Activated naive CD8-positive, alpha-beta T cell treated with anti-CD3 and anti-CD28 coated beads for 36 hours (primary cell): ENCODE measurements at regions not wholly inside any gene's neighbourhood (a gene's known extent, or its start where the extent isn't known, plus 50 kb on each side); places are given as distances from the start of the nearest gene placed in this dataset.

Source experiments
- DNase-seq: peaks from one replicate; pipeline ENCODE4 v3.0.0; 2021
- H3K27ac Mint-ChIP-seq: one replicate; pipeline ENCODE4 v1.8.0; 2022; ENCODE audit warnings: mild to moderate bottlenecking, moderate library complexity, mixed read lengths
- H3K27me3 Mint-ChIP-seq: one replicate; pipeline ENCODE4 v1.8.0; 2022; ENCODE audit warnings: mild to moderate bottlenecking, mixed read lengths
- H3K36me3 Mint-ChIP-seq: one replicate; pipeline ENCODE4 v1.8.0; 2021; ENCODE audit warnings: mild to moderate bottlenecking, mixed read lengths
- H3K4me1 Mint-ChIP-seq: one replicate; pipeline ENCODE4 v1.8.0; 2021; ENCODE audit warnings: mixed read lengths
- H3K4me3 Mint-ChIP-seq: one replicate; pipeline ENCODE4 v1.8.0; 2022; ENCODE audit warnings: mild to moderate bottlenecking, moderate library complexity, mixed read lengths
- H3K9me3 Mint-ChIP-seq: one replicate; pipeline ENCODE4 v1.8.0; 2022; ENCODE audit warnings: mixed read lengths

DNA sequence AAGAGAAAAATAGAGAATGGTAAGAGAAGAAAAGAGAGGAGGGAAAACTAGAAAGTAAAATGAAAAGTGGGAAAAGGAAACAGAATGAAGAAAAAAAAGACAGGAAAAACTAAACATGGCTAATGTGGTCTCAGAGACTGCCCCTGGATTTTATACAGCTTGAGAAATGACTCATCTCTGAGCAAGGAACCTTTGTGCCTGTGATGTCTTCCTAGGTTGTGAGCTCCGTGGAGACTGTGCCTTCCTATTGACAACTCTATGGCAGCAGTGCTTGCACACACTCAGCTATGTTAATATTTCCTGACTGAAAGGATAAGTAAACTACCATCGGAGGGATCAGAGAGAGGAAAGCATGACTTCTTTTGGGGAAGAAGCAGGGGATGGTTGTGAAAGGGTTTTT, 203.8 kb downstream of the RDH14 start:
- DNase-seq, result no peak
- no peaks in the 10 kb centered on the region for H3K27me3 Mint-ChIP-seq
- H3K9me3 Mint-ChIP-seq, result no peaks in the 10 kb centered on the region
- no peaks in the 10 kb centered on the region for H3K36me3 Mint-ChIP-seq
- H3K4me3 Mint-ChIP-seq, result no peak overlapping the region
- no peak overlapping the region for H3K27ac Mint-ChIP-seq
- no peaks in the 10 kb centered on the region for H3K4me1 Mint-ChIP-seq

DNA sequence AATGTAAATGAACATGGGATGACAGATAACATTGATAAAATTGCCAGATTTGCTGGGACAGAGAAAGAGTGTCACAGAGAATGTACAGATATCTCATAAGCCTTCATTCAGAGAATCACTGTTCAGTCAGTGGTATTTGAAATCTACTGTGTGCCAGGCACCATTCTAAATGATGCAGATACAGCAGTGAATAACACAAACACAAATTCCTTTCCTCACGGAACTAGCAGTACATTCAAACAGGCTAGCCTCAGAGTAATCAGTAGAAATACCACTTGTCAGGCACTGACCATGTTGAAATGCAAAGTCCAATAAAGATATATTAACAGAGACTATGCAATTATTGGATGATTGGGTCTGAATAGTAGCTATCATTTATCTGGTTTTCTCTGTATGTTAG, 211.0 kb downstream of the RDH14 start:
- Mint-ChIP-seq H3K27ac (no peak overlapping the region), H3K4me1 (no peaks in the 10 kb centered on the region), H3K36me3 (no peaks in the 10 kb centered on the region), H3K9me3 (peaks cover 2% of the 10 kb centered on the region), H3K27me3 (no peaks in the 10 kb centered on the region), H3K4me3 (no peak overlapping the region)
- no peak for DNase-seq

DNA sequence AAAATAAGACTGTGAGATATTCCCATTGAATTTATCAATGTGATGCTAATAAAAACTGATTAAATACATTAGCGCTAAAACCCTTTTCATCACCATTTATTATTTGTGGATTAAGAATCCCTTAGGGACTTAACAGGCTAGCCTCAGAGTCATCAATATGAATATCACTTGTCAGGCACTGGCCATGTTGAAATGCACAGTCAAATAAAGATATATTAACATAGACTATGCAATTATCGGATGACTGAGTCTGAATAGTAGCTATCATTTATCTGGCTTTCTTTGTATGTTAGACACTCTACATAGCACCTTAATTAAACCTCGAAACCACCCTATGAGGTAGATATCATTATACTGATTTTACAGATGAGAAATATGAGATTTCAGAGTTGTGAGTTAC, 213.6 kb downstream of the RDH14 start:
- no peak overlapping the region for H3K4me3 Mint-ChIP-seq

DNA sequence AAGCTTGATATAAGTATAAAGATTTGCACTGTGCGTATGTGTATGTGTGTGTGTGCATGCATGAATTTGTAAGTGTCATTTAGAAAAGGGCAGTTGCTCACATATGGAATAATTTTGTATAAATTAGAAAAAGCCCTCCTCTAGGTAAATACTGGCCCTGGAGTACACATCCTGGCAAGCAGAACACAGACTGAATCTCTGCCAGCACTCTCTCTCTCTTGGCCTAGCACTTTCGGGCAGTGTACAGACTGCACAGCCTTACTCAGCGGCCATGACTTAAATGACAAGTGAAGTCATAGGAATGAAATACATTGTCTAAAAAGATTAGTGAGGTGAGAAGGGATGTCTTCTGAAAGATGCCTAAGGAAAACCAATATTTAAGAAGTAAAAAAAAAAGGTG, 214.1 kb downstream of the RDH14 start:
- no peaks in the 10 kb centered on the region for H3K4me1 Mint-ChIP-seq
- no peaks in the 10 kb centered on the region for H3K27me3 Mint-ChIP-seq
- no peaks in the 10 kb centered on the region for H3K36me3 Mint-ChIP-seq
- H3K4me3 Mint-ChIP-seq, result no peak overlapping the region
- H3K9me3 Mint-ChIP-seq, result peaks cover 2% of the 10 kb centered on the region
- no peak overlapping the region for H3K27ac Mint-ChIP-seq
- DNase-seq, result no peak

More for the DNA sequence above, 213.6 kb downstream of the RDH14 start:
- H3K4me1 Mint-ChIP-seq, result no peaks in the 10 kb centered on the region
- H3K36me3 Mint-ChIP-seq, result no peaks in the 10 kb centered on the region
- no peak overlapping the region for H3K27ac Mint-ChIP-seq
- H3K27me3 Mint-ChIP-seq, result no peaks in the 10 kb centered on the region
- H3K9me3 Mint-ChIP-seq, result peaks cover 2% of the 10 kb centered on the region
- no peak for DNase-seq

DNA sequence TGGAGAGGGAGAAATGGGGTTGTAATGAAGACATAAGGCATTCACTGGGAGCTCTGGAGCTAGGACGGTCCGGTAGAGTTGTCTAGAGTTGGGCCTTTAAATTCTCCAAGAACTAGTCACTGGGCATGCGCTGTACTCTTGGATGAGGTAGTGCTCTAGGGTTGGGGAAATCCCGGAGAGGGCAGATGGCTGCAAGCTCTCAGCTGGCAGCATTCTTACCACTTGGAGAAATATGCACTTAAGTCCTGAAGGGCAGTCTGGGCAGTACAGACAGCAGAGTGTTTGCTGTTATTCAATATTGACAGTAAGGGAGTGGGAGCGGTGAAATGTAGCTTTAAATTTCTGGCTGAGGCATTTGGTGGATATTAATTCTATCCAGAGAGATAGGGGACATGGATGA, 214.6 kb downstream of the RDH14 start:
- no peak overlapping the region for H3K4me3 Mint-ChIP-seq
- no peak for DNase-seq
- H3K27ac Mint-ChIP-seq, result no peak overlapping the region
- no peaks in the 10 kb centered on the region for H3K36me3 Mint-ChIP-seq
- no peaks in the 10 kb centered on the region for H3K27me3 Mint-ChIP-seq
- peaks cover under 1% of the 10 kb centered on the region for H3K9me3 Mint-ChIP-seq
- H3K4me1 Mint-ChIP-seq, result no peaks in the 10 kb centered on the region

DNA sequence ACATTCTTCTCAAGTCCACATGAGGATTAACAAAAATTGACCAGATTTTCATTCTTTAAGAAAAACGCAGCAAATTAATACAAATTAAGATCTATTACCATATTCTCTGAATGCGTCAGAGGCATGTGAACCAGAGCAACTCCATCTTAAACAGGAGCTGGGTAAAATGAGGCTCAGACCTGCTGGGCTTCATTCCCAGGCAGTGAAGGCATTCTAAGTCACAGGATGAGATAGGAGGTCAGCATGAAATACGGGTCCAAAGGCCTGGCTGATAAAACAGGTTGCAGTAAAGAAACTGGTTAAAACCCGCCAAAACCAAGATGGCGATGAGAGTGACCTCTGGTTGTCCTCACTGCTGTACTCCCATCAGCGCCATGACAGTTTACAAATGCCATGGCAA, 217.6 kb downstream of the RDH14 start:
- no peaks in the 10 kb centered on the region for H3K9me3 Mint-ChIP-seq
- no peak overlapping the region for H3K27ac Mint-ChIP-seq
- no peaks in the 10 kb centered on the region for H3K27me3 Mint-ChIP-seq
- no peaks in the 10 kb centered on the region for H3K36me3 Mint-ChIP-seq
- H3K4me3 Mint-ChIP-seq, result no peak overlapping the region
- no peak for DNase-seq
- H3K4me1 Mint-ChIP-seq, result no peaks in the 10 kb centered on the region

DNA sequence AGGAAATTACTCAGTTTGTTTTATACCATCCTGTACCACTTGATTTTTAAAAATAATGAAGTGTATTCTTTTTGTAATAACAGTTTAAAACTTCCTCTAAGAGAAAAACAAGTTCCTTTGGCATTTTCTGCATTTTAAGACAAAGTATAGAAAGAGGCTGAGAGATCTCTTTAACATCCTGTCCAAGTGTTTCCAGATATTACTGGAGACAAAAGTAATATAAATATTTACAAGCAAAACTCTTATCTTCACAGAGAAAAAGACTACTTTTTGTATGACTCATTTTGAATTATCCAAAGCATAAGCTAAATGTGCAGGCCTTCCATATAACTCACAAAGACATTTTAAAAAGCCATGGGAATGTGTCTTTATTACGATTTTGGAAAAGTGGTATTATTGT, 221.1 kb downstream of the RDH14 start:
- Mint-ChIP-seq H3K9me3 (no peaks in the 10 kb centered on the region), H3K27ac (no peak overlapping the region), H3K27me3 (peaks cover 4% of the 10 kb centered on the region), H3K36me3 (no peaks in the 10 kb centered on the region), H3K4me3 (no peak overlapping the region), H3K4me1 (no peaks in the 10 kb centered on the region)
- no peak for DNase-seq

DNA sequence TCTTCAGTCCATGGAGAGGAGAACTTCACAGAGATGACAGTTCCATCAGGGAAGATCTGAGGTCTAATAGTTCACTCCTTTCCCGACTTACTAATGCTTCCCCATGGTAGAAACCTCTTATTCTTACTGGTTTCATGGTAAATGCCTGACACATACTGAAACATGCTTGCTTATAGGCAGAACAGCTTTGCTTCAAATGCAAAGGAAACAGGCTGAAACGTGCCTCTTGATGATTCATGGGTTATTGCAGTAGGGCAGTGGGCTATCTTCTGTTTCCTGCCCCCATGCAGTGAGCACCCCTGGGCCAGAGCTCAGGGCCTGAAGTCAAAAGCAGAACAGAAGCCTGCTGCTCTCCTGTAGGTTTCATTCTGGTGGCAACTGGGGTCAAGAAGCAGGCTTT, 223.5 kb downstream of the RDH14 start:
- no peaks in the 10 kb centered on the region for H3K4me1 Mint-ChIP-seq
- no peak overlapping the region for H3K27ac Mint-ChIP-seq
- H3K36me3 Mint-ChIP-seq, result no peaks in the 10 kb centered on the region
- H3K9me3 Mint-ChIP-seq, result no peaks in the 10 kb centered on the region
- H3K4me3 Mint-ChIP-seq, result no peak overlapping the region
- H3K27me3 Mint-ChIP-seq, result peaks cover 4% of the 10 kb centered on the region
- no peak for DNase-seq

DNA sequence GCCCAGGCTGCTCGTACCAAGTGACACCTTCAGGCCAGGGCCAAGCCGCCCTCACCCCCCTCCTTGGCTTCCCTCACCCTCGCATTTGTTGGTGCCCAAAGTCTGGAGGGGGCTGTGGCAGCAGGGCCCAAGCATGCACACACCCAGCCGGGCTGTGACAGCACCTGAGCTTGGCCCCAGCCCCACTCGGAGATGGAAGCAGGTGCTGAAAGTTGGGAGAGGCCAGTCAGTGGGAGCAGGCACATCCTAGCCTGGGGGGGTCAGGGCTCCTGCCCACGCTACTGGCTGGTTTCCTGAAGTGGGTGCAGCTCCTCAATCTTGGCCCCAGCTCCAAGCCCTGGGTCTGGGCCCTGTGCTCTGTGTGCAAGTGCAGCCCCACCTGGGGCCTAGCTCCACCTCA, 228.0 kb downstream of the RDH14 start:
- H3K9me3 Mint-ChIP-seq, result no peaks in the 10 kb centered on the region
- peaks cover 7% of the 10 kb centered on the region for H3K27me3 Mint-ChIP-seq
- no peak overlapping the region for H3K27ac Mint-ChIP-seq
- H3K36me3 Mint-ChIP-seq, result no peaks in the 10 kb centered on the region
- H3K4me3 Mint-ChIP-seq, result no peak overlapping the region
- no peak for DNase-seq
- H3K4me1 Mint-ChIP-seq, result no peaks in the 10 kb centered on the region

DNA sequence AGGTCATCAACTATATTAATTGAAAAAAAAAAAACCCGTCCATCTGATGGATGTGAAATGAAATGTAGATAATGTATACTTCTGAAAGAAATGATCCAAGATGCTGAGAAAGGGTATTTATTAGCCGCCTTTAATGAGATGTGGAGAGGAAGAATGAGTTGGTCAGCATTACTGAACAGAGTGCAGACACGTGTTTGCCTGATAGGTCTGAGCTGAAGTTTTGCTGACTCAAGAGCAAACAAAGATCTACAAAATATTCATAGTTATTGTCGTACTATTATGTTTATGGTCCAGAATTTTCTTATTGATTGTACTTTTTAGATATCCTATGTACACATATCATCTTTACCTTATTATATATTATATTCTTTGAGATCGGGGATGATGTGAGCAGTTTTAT, 235.3 kb downstream of the RDH14 start:
- H3K9me3 Mint-ChIP-seq, result no peaks in the 10 kb centered on the region
- no peak for DNase-seq
- no peaks in the 10 kb centered on the region for H3K36me3 Mint-ChIP-seq
- peaks cover 2% of the 10 kb centered on the region for H3K4me1 Mint-ChIP-seq
- H3K27me3 Mint-ChIP-seq, result peaks cover 7% of the 10 kb centered on the region
- H3K27ac Mint-ChIP-seq, result no peak overlapping the region
- H3K4me3 Mint-ChIP-seq, result no peak overlapping the region

DNA sequence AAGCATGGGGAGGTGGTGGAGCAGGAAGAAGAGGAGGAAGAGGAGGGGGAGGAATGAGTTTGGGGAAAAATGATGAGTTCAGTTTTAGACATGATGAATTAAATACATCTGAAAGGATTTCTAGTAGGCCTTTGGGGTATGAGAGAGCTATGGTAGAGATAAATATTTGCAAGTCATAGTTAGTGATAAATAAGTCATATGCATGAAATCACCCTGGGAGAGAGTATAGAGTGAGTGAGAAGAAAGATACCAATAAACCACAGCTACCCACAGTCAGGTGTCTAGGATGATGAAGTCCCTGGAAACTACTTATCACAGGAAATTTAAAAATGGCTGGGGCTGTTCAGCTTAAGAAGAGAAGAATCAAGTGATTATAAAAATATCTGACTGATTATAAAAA, 240.5 kb downstream of the RDH14 start:
- Mint-ChIP-seq H3K27me3 (no peaks in the 10 kb centered on the region), H3K4me1 (peaks cover 2% of the 10 kb centered on the region), H3K27ac (no peak overlapping the region), H3K36me3 (no peaks in the 10 kb centered on the region), H3K9me3 (no peaks in the 10 kb centered on the region), H3K4me3 (no peak overlapping the region)
- no peak for DNase-seq

DNA sequence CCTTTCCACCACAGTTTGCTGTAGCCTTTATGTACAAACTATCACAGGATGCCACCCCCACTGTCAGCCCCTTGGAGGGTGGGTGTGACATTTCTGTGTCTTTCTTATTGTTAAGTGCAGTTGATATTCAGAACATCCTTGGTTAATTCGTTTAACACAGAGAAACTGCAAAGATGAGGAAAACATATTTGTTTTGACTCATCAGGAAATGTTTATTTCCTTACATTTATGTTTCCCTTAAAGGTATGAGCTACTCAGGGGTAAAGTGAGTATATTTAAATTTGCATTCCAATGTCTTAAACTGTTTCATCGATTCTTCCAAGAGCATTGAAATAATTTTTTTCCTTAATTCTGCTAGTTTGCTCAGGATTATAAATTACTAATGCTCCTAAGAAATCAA, 243.4 kb downstream of the RDH14 start:
- no peaks in the 10 kb centered on the region for H3K4me1 Mint-ChIP-seq
- DNase-seq, result no peak
- no peak overlapping the region for H3K4me3 Mint-ChIP-seq
- no peaks in the 10 kb centered on the region for H3K36me3 Mint-ChIP-seq
- H3K27me3 Mint-ChIP-seq, result peaks cover 4% of the 10 kb centered on the region
- H3K9me3 Mint-ChIP-seq, result no peaks in the 10 kb centered on the region
- H3K27ac Mint-ChIP-seq, result no peak overlapping the region

DNA sequence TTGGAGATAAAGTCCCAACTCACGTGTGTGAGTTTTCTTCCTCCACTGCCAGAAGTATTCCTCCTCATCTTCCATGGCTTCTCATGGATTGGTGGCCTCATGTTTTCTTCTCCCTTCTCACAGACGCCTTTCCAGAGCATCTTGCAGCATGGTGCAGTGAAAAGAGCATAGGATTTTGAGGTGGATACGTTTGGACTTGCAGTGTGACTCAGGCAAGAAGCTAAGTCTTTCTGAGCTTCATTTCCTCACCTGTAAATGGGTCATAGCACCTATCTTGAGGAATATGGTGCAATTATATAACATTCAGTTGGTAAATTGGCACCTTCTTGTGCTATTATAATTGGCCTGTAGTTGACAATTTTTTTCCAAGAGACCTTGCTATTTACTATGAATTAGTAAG, 247.6 kb downstream of the RDH14 start:
- Mint-ChIP-seq H3K4me1 (no peaks in the 10 kb centered on the region), H3K27me3 (peaks cover 17% of the 10 kb centered on the region)
- DNase-seq, result no peak

DNA sequence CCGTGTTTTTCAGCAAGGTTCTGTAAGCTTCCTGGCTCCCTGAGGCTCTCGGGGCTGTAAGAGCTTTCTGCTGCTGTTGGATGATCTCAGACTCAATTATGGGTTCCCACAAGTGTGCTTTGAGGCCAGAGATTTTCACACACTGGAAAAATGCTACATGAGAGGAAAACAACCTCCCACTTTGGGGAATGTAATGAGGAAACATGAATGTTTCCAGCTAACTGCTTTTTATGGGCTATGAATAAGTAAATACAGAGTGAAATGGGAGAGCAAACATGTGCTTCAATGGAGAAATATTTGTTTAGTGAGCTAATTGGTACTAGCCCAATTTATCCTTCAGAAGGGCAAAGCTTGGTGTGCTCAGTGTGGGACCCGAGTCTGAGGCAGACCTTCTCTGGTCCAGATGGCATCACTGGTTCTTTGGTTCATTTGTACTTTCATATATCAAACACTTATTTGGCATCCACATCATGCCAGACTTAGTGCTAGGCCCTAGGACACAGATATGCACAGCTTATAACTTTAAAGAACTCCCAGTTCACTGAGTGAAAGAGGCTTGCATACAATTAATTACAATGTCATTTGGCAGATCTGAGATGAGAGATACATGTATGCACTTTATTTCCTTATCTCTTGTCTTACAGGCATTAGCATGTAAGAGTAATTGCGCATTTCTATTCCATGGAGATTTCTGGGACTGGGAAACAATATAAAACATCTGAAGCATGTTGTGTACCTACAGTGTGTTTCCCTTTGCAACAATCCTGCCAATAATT, 248.8 kb downstream of the RDH14 start:
- Mint-ChIP-seq H3K4me1 (no peaks in the 10 kb centered on the region), H3K27ac (no peak overlapping the region), H3K36me3 (no peaks in the 10 kb centered on the region), H3K4me3 (no peak overlapping the region), H3K9me3 (no peaks in the 10 kb centered on the region), H3K27me3 (peaks cover 17% of the 10 kb centered on the region)
- DNase-seq, result no peak

More for the DNA sequence above, 247.6 kb downstream of the RDH14 start:
- H3K36me3 Mint-ChIP-seq, result no peaks in the 10 kb centered on the region
- no peaks in the 10 kb centered on the region for H3K9me3 Mint-ChIP-seq
- no peak overlapping the region for H3K4me3 Mint-ChIP-seq
- H3K27ac Mint-ChIP-seq, result no peak overlapping the region

DNA sequence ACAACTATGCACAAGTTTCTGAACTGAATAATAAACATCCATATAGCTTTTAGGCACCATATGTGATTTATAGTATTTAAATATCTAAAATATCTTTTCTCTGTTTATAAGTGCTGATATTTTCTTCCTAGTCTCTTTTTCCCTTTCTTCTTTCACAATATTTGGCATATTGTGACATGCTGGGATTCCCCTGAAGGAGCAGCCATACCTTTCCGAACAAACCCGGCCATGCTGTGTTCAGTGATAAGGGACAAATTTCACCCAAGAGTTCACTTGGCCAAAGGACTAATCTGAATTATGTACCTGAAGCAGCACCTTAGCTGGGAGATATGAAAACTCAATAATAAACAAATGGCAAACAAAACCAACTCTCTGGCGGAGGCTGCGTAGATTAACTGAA, 250.8 kb downstream of the RDH14 start:
- Mint-ChIP-seq H3K9me3 (no peaks in the 10 kb centered on the region), H3K27ac (no peak overlapping the region), H3K4me1 (no peaks in the 10 kb centered on the region), H3K4me3 (no peak overlapping the region), H3K27me3 (peaks cover 17% of the 10 kb centered on the region), H3K36me3 (no peaks in the 10 kb centered on the region)
- DNase-seq, result no peak

DNA sequence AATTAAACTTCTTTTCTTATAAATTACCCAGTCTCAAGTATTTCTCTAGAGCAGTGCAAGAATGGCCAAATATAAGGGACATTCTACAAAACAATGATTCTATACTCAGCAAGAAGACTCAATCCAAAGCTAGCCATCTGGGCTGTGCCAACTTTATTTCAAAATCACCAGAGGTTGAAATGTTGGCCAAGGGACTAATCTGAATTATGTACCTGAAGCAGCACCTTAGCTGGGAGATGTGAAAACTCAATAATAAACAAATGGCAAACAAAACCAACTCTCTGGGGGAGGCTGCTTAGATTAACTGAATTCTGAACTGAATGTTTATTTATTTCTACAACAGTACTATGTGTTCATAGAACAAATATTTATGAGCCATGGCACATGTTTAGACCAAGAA, 251.3 kb downstream of the RDH14 start:
- Mint-ChIP-seq H3K27me3 (peaks cover 13% of the 10 kb centered on the region), H3K27ac (no peak overlapping the region), H3K4me1 (no peaks in the 10 kb centered on the region), H3K9me3 (no peaks in the 10 kb centered on the region), H3K36me3 (no peaks in the 10 kb centered on the region), H3K4me3 (no peak overlapping the region)
- no peak for DNase-seq
